ENCODE measurements at regions not wholly inside any gene's neighbourhood (a gene's known extent, or its start where the extent isn't known, plus 50 kb on each side); places are given as distances from the start of the nearest gene placed in this dataset.
"Not testable (repeated sequence)": the region's sequence is repeated elsewhere in the genome, so short reads cannot be mapped to it uniquely, and the experiment has no call there.

GRCh38 chrX:109902665-109903064 is 100.2 kb upstream of the TMEM164 start:
- Histone ChIP-seq H3K27ac (ENCODE audit: insufficient read depth, low read depth, low read length, poor library complexity, severe bottlenecking) (no peak overlapping the region), H3K27me3 (ENCODE audit: control insufficient read depth, insufficient read depth, low read length, poor library complexity, severe bottlenecking) (no peaks in the 10 kb centered on the region), H3K36me3 (ENCODE audit: control insufficient read depth, insufficient read depth, low read length) (no peaks in the 10 kb centered on the region), H3K4me3 (ENCODE audit: insufficient read depth, low read depth, low read length) (no peak overlapping the region), H3K9me3 (ENCODE audit: control insufficient read depth, low read length) (no peaks in the 10 kb centered on the region), H3K4me1 (ENCODE audit: control insufficient read depth, insufficient read depth, low read length) (no peaks in the 10 kb centered on the region)
- 54 to 56% methylated on average over 2 to 4 of the region's 4 CpGs for WGBS, 2 experiments

DNA sequence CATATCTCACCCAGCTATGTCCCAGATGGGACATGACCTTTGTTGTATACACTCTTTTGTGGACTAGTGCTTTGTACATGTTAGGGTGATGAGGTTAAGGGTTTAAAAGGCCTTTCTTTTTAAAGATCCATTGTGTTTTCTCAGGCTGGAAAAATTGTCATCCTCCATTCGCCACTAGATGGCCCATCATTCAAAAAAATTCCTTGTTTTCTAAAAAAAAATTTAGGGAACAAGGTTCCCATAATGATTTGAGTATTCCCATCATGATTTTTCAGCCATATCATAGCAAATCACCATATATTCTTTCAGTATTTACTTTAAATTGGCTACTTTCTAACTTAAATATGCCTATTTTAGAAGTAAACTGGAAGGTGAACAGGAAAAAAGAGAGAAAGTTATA is 91.9 kb upstream of the TMEM164 start:
- no peaks in the 10 kb centered on the region for H3K27me3 ChIP-seq (ENCODE audit: control insufficient read depth, insufficient read depth, low read length, poor library complexity, severe bottlenecking)
- no peaks in the 10 kb centered on the region for H3K36me3 ChIP-seq (ENCODE audit: control insufficient read depth, insufficient read depth, low read length)
- H3K4me1 ChIP-seq (ENCODE audit: control insufficient read depth, insufficient read depth, low read length), result no peaks in the 10 kb centered on the region
- H3K4me3 ChIP-seq (ENCODE audit: insufficient read depth, low read depth, low read length), result no peak overlapping the region
- WGBS, 2 experiments, result 0% methylated on average over 1 of the region's 1 CpG; no CpG with 5 or more reads in 1 of the 2 experiments
- H3K9me3 ChIP-seq (ENCODE audit: control insufficient read depth, low read length), result no peaks in the 10 kb centered on the region
- no peak overlapping the region for H3K27ac ChIP-seq (ENCODE audit: insufficient read depth, low read depth, low read length, poor library complexity, severe bottlenecking)

GRCh38 chrX:109912993-109913392 is 89.9 kb upstream of the TMEM164 start:
- H3K4me3 ChIP-seq (ENCODE audit: insufficient read depth, low read depth, low read length); H3K36me3 ChIP-seq (ENCODE audit: control insufficient read depth, insufficient read depth, low read length); H3K27me3 ChIP-seq (ENCODE audit: control insufficient read depth, insufficient read depth, low read length, poor library complexity, severe bottlenecking); H3K4me1 ChIP-seq (ENCODE audit: control insufficient read depth, insufficient read depth, low read length); H3K27ac ChIP-seq (ENCODE audit: insufficient read depth, low read depth, low read length, poor library complexity, severe bottlenecking); H3K9me3 ChIP-seq (ENCODE audit: control insufficient read depth, low read length): not testable (repeated sequence)
- 100% methylated on average over 1 of the region's 2 CpGs; no CpG with 5 or more reads in 1 of the 2 experiments for WGBS, 2 experiments

GRCh38 chrX:109914114-109914849 is 88.6 kb upstream of the TMEM164 start:
- Histone ChIP-seq H3K27ac (ENCODE audit: insufficient read depth, low read depth, low read length, poor library complexity, severe bottlenecking) (no peak overlapping the region), H3K9me3 (ENCODE audit: control insufficient read depth, low read length) (no peaks in the 10 kb centered on the region), H3K36me3 (ENCODE audit: control insufficient read depth, insufficient read depth, low read length) (no peaks in the 10 kb centered on the region), H3K27me3 (ENCODE audit: control insufficient read depth, insufficient read depth, low read length, poor library complexity, severe bottlenecking) (no peaks in the 10 kb centered on the region), H3K4me1 (ENCODE audit: control insufficient read depth, insufficient read depth, low read length) (no peaks in the 10 kb centered on the region), H3K4me3 (ENCODE audit: insufficient read depth, low read depth, low read length) (no peak overlapping the region)
- WGBS, 2 experiments, result 96 to 98% methylated on average over 4 to 8 of the region's 8 CpGs

GRCh38 chrX:109918753-109919152 is 84.2 kb upstream of the TMEM164 start:
- Histone ChIP-seq H3K36me3 (ENCODE audit: control insufficient read depth, insufficient read depth, low read length) (no peaks in the 10 kb centered on the region), H3K9me3 (ENCODE audit: control insufficient read depth, low read length) (no peaks in the 10 kb centered on the region), H3K27ac (ENCODE audit: insufficient read depth, low read depth, low read length, poor library complexity, severe bottlenecking) (no peak overlapping the region), H3K27me3 (ENCODE audit: control insufficient read depth, insufficient read depth, low read length, poor library complexity, severe bottlenecking) (no peaks in the 10 kb centered on the region), H3K4me1 (ENCODE audit: control insufficient read depth, insufficient read depth, low read length) (no peaks in the 10 kb centered on the region), H3K4me3 (ENCODE audit: insufficient read depth, low read depth, low read length) (no peak overlapping the region)
- WGBS, 2 experiments, result no CpG with 5 or more reads among the region's 1 CpG

- H3K4me1 ChIP-seq (ENCODE audit: control insufficient read depth, insufficient read depth, low read length), result no peaks in the 10 kb centered on the region
- H3K4me3 ChIP-seq (ENCODE audit: insufficient read depth, low read depth, low read length), result no peak overlapping the region
- WGBS, 2 experiments, result 94 to 96% methylated on average over 3 to 4 of the region's 4 CpGs
- no peaks in the 10 kb centered on the region for H3K36me3 ChIP-seq (ENCODE audit: control insufficient read depth, insufficient read depth, low read length)
- H3K27me3 ChIP-seq (ENCODE audit: control insufficient read depth, insufficient read depth, low read length, poor library complexity, severe bottlenecking), result no peaks in the 10 kb centered on the region
- H3K9me3 ChIP-seq (ENCODE audit: control insufficient read depth, low read length), result no peaks in the 10 kb centered on the region
- no peak overlapping the region for H3K27ac ChIP-seq (ENCODE audit: insufficient read depth, low read depth, low read length, poor library complexity, severe bottlenecking)
Measured at GRCh38 chrX:109920325-109920724, 82.6 kb upstream of the TMEM164 start.

DNA sequence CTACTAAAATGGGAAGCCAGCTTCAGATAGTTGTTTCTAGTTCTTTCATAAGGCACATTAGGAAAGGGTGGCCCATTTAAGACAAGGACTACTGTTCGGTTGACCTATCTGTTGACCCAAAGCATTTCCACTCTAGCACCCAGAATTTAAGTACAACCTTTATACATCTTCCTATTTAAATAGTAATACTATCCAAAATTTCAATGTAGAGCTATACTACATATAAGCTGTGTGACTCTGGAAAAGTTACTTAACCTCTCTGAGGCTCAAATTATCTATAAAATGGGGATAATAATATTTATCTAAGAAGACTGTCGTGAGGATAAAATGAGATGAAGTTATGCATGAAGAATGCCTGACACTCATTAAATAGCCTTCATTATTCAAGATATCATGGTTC is 82.0 kb upstream of the TMEM164 start:
- Histone ChIP-seq H3K4me3 (ENCODE audit: insufficient read depth, low read depth, low read length) (no peak overlapping the region), H3K4me1 (ENCODE audit: control insufficient read depth, insufficient read depth, low read length) (no peaks in the 10 kb centered on the region), H3K9me3 (ENCODE audit: control insufficient read depth, low read length) (no peaks in the 10 kb centered on the region), H3K27me3 (ENCODE audit: control insufficient read depth, insufficient read depth, low read length, poor library complexity, severe bottlenecking) (no peaks in the 10 kb centered on the region), H3K27ac (ENCODE audit: insufficient read depth, low read depth, low read length, poor library complexity, severe bottlenecking) (no peak overlapping the region), H3K36me3 (ENCODE audit: control insufficient read depth, insufficient read depth, low read length) (no peaks in the 10 kb centered on the region)
- WGBS, 2 experiments, result 67 to 100% methylated on average over 1 of the region's 2 CpGs

DNA sequence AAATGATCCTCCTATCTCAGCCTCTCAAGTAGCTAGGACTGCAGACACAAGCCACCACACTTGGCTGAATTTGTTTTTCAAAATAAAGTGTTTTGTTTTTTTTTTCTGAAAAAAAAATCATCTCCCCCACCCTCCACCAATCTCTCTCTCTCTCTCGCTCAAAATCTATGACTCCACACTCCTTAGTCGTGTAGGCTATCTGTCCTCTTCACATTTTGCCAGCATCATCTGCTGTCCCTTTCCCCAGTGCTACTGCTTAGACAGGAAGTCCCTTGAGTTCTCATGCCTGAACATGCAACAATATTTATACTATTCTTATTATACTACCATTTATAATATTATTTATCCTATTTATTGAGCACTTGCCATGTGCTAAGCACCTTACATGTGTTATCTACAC is 80.7 kb upstream of the TMEM164 start:
- Histone ChIP-seq H3K27me3 (ENCODE audit: control insufficient read depth, insufficient read depth, low read length, poor library complexity, severe bottlenecking) (no peaks in the 10 kb centered on the region), H3K4me1 (ENCODE audit: control insufficient read depth, insufficient read depth, low read length) (no peaks in the 10 kb centered on the region), H3K27ac (ENCODE audit: insufficient read depth, low read depth, low read length, poor library complexity, severe bottlenecking) (no peak overlapping the region), H3K4me3 (ENCODE audit: insufficient read depth, low read depth, low read length) (no peak overlapping the region), H3K36me3 (ENCODE audit: control insufficient read depth, insufficient read depth, low read length) (no peaks in the 10 kb centered on the region), H3K9me3 (ENCODE audit: control insufficient read depth, low read length) (no peaks in the 10 kb centered on the region)
- WGBS, 2 experiments, result 90 to 94% methylated on average over 2 of the region's 2 CpGs

DNA sequence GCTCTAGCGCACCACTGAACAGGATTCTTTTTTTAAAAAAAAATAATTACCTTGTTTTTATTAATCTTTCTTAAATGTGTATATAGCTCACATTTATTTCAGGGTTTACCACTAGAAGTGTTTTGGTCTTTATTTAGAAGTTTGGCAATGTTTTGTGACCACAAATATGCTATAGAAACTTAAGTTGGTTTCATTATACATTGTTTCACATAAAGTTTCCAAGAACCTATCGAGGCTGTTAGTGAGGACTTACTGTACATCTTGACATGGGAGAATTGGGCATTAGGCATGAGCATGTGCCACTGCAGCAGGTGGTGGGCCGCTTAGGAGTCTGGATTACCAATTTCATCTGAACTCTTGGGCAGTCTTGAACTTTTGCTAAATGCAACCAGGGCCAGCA is 77.9 kb upstream of the TMEM164 start:
- H3K27me3 ChIP-seq (ENCODE audit: control insufficient read depth, insufficient read depth, low read length, poor library complexity, severe bottlenecking); H3K9me3 ChIP-seq (ENCODE audit: control insufficient read depth, low read length); H3K4me1 ChIP-seq (ENCODE audit: control insufficient read depth, insufficient read depth, low read length); H3K4me3 ChIP-seq (ENCODE audit: insufficient read depth, low read depth, low read length); H3K27ac ChIP-seq (ENCODE audit: insufficient read depth, low read depth, low read length, poor library complexity, severe bottlenecking); H3K36me3 ChIP-seq (ENCODE audit: control insufficient read depth, insufficient read depth, low read length): not testable (repeated sequence)
- 89 to 99% methylated on average over 2 to 3 of the region's 3 CpGs for WGBS, 2 experiments

GRCh38 chrX:109925656-109926055 is 77.3 kb upstream of the TMEM164 start:
- H3K27ac ChIP-seq (ENCODE audit: insufficient read depth, low read depth, low read length, poor library complexity, severe bottlenecking), result no peak overlapping the region

DNA sequence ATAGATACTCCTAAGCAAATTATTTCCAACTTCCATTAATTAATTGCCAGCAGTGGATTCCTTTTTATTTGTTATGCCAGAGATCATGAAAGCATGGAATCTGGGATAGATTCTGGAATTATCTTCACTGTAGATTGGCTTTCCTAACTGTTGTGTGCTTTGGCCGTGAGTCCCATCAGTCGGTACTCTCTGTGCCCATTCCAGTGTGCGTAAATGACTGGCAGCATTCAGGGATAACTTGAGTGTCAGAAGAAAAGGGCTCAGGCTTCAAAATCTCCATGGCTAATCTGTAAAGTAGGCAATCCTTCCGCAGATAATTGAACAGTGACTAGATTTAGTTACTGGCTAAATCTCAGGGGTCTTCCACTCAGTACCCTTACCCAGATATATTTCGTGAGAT is 76.8 kb upstream of the TMEM164 start:
- Histone ChIP-seq H3K4me1 (ENCODE audit: control insufficient read depth, insufficient read depth, low read length) (no peaks in the 10 kb centered on the region), H3K9me3 (ENCODE audit: control insufficient read depth, low read length) (no peaks in the 10 kb centered on the region), H3K27me3 (ENCODE audit: control insufficient read depth, insufficient read depth, low read length, poor library complexity, severe bottlenecking) (no peaks in the 10 kb centered on the region), H3K36me3 (ENCODE audit: control insufficient read depth, insufficient read depth, low read length) (no peaks in the 10 kb centered on the region), H3K4me3 (ENCODE audit: insufficient read depth, low read depth, low read length) (no peak overlapping the region), H3K27ac (ENCODE audit: insufficient read depth, low read depth, low read length, poor library complexity, severe bottlenecking) (no peak overlapping the region)
- 86 to 94% methylated on average over 5 of the region's 5 CpGs for WGBS, 2 experiments

More at GRCh38 chrX:109925656-109926055, 77.3 kb upstream of the TMEM164 start:
- Histone ChIP-seq H3K36me3 (ENCODE audit: control insufficient read depth, insufficient read depth, low read length) (no peaks in the 10 kb centered on the region), H3K4me3 (ENCODE audit: insufficient read depth, low read depth, low read length) (no peak overlapping the region), H3K9me3 (ENCODE audit: control insufficient read depth, low read length) (no peaks in the 10 kb centered on the region), H3K27me3 (ENCODE audit: control insufficient read depth, insufficient read depth, low read length, poor library complexity, severe bottlenecking) (no peaks in the 10 kb centered on the region), H3K4me1 (ENCODE audit: control insufficient read depth, insufficient read depth, low read length) (no peaks in the 10 kb centered on the region)
